HG03521 (cell line): ENCODE measurements at regions not wholly inside any gene's neighbourhood (a gene's known extent, or its start where the extent isn't known, plus 50 kb on each side); places are given as distances from the start of the nearest gene placed in this dataset.

ENCODE experiments used
- ATAC-seq: cut with Tn5 transposase; IDR thresholded peaks from one replicate; pipeline ENCODE4 v1.9.1; 2021; ENCODE audit warnings: mild to moderate bottlenecking, moderate library complexity; ENCODE audit not compliant: unreplicated experiment

GRCh38 chr5:73231246-73231778 lies 58.3 kb downstream of the TMEM174 start:
- no peak for ATAC-seq

GRCh38 chr5:73230264-73231245 lies 57.6 kb downstream of the TMEM174 start:
- ATAC-seq: no peak

DNA sequence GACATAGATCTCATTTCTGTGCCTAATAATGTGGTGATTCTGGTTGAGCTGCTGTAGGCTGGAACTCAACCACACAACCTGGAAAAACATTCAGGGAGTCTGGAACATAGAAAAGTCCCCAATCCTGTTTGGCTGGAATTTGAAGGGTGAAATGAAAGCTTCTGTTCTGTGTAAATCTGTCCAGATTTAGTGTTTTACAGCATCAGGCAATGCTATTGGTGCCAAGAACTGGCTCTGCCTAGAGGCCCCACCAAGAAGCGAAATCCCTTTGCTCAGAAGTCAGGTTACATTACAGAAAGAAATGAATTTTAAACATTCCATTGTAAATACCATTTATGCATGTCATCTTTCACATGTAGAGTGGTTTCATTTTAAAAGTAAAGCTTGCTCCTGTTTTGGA lies 56.3 kb downstream of the TMEM174 start:
- no peak for ATAC-seq

- no peak for ATAC-seq
These were observed 55.1 kb downstream of the TMEM174 start for GRCh38 chr5:73228052-73228451.
